ENCODE measurements at regions not wholly inside any gene's neighbourhood (a gene's known extent, or its start where the extent isn't known, plus 50 kb on each side); places are given as distances from the start of the nearest gene placed in this dataset.

DNA sequence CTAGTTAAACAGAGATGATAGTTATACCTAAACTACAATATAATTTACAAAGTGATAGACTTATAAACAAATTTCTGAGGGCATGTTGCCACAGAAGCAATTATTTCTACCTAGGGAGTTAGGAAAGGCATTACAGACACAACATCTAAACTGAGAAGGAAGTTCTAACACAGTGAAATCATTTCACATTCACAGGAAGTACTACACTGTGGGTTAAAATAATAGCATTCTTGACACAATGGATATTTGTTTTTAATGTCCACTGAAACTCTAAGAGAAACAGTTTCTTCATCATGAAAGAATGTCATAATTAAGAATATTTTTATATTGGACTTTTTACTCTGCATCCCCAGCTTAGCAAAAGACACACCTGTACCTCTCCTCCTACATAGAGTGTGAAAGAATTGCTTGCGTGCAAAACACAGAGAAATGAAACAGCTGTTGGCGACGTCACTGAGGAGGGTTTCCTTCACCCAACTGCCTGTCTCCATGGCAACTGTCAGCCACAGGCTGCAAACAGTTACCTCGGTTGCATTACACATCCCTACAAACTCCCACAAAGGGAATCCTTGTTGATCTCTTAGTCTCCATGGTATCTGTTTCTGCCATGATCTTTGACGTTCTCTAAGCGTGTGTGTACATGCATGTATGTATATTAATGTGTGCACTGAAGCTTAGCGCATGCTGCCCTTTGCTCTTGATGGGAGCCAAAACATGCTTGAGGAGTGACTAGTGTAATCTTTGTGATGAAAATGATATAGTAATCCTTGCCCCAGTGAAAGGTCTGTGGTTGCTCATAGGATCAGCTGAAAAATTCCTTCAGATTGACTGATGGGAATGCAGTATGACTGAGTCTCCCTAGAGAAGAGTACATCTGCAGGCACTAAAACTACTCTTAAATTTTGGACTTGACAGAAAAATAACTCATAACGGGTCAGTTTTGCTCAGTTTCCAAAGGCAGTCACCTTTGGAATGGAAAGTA is 168.5 kb downstream of the ACTL7B start:
- TF ChIP-seq, protein P1, sequence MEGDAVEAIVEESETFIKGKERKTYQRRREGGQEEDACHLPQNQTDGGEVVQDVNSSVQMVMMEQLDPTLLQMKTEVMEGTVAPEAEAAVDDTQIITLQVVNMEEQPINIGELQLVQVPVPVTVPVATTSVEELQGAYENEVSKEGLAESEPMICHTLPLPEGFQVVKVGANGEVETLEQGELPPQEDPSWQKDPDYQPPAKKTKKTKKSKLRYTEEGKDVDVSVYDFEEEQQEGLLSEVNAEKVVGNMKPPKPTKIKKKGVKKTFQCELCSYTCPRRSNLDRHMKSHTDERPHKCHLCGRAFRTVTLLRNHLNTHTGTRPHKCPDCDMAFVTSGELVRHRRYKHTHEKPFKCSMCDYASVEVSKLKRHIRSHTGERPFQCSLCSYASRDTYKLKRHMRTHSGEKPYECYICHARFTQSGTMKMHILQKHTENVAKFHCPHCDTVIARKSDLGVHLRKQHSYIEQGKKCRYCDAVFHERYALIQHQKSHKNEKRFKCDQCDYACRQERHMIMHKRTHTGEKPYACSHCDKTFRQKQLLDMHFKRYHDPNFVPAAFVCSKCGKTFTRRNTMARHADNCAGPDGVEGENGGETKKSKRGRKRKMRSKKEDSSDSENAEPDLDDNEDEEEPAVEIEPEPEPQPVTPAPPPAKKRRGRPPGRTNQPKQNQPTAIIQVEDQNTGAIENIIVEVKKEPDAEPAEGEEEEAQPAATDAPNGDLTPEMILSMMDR (IDR thresholded peaks at IDR 0.05; ENCODE audit: low read depth, low read length, poor library complexity, severe bottlenecking) = no peak
- TF ChIP-seq EZH2phosphoT487 (IDR thresholded peaks at IDR 0.05; ENCODE audit: borderline replicate concordance, low read length) = no peak
